ENCODE measurements at regions not wholly inside any gene's neighbourhood (a gene's known extent, or its start where the extent isn't known, plus 50 kb on each side); places are given as distances from the start of the nearest gene placed in this dataset.

- no peaks in the 10 kb centered on the region for H3F3A ChIP-seq (ENCODE audit: low read depth)
- H3K27ac Mint-ChIP-seq: no peak overlapping the region
- peaks cover 2% of the 10 kb centered on the region for H3K27me3 Mint-ChIP-seq (ENCODE audit: insufficient read depth, low read depth)
- H3K27me3 ChIP-seq: no peaks in the 10 kb centered on the region
- no peaks in the 10 kb centered on the region for H3K9me3 ChIP-seq (ENCODE audit: low read depth)
- no peak overlapping the region for H3K4me3 Mint-ChIP-seq
- H3K27ac ChIP-seq: no peak overlapping the region
- H3K36me3 ChIP-seq: no peaks in the 10 kb centered on the region
- no peak for TF ChIP-seq EZH2 (IDR thresholded peaks at IDR 0.05)
- TF ChIP-seq, protein P1, sequence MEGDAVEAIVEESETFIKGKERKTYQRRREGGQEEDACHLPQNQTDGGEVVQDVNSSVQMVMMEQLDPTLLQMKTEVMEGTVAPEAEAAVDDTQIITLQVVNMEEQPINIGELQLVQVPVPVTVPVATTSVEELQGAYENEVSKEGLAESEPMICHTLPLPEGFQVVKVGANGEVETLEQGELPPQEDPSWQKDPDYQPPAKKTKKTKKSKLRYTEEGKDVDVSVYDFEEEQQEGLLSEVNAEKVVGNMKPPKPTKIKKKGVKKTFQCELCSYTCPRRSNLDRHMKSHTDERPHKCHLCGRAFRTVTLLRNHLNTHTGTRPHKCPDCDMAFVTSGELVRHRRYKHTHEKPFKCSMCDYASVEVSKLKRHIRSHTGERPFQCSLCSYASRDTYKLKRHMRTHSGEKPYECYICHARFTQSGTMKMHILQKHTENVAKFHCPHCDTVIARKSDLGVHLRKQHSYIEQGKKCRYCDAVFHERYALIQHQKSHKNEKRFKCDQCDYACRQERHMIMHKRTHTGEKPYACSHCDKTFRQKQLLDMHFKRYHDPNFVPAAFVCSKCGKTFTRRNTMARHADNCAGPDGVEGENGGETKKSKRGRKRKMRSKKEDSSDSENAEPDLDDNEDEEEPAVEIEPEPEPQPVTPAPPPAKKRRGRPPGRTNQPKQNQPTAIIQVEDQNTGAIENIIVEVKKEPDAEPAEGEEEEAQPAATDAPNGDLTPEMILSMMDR (IDR thresholded peaks at IDR 0.05): no peak
- TF ChIP-seq EZH2phosphoT487 (IDR thresholded peaks at IDR 0.05): no peak
- DNase-seq (ENCODE audit: low spot score): no peak
- H3K4me1 Mint-ChIP-seq: no peaks in the 10 kb centered on the region
- no peaks in the 10 kb centered on the region for H4K20me1 ChIP-seq (ENCODE audit: low read depth)
- no peaks in the 10 kb centered on the region for H3K9me3 Mint-ChIP-seq
- H3K4me1 ChIP-seq: no peaks in the 10 kb centered on the region
- H2AFZ ChIP-seq (replicated peaks): no peak overlapping the region
- H3K4me3 ChIP-seq: no peak overlapping the region
- no peaks in the 10 kb centered on the region for H3K36me3 Mint-ChIP-seq
- no peaks in the 10 kb centered on the region for H3K79me2 ChIP-seq (ENCODE audit: low read depth)
- H3K4me2 ChIP-seq: no peak overlapping the region
- H3K9ac ChIP-seq: no peak overlapping the region
Measured at GRCh38 chr2:224162122-224162521, 123.0 kb upstream of the SERPINE2 start.

DNA sequence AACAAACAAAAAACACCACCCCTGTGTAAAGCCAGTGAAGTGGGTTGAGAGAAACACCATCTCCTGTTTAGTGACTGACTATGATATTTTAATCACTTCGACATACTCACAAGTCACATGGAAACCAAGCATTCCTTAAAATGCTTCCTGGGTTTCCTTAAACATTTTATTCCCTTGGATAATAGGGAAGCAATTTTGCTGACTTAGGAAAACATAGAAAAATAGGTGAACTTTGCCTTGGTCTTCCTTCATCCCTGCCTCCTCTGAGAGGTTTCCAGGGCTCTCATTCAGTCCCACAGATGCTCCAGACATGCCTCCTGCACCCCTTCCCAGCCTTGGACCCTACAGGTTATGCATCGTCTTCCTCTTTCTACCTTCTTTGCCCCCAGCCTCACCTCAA, 122.6 kb upstream of the SERPINE2 start:
- H3K27me3 ChIP-seq: no peaks in the 10 kb centered on the region
- no peaks in the 10 kb centered on the region for H3K4me1 ChIP-seq
- no peak overlapping the region for H3K9ac ChIP-seq
- Mint-ChIP-seq H3K4me1 (no peaks in the 10 kb centered on the region), H3K27me3 (ENCODE audit: insufficient read depth, low read depth) (peaks cover 2% of the 10 kb centered on the region), H3K4me3 (no peak overlapping the region), H3K36me3 (no peaks in the 10 kb centered on the region), H3K27ac (no peak overlapping the region), H3K9me3 (no peaks in the 10 kb centered on the region)
- no peaks in the 10 kb centered on the region for H4K20me1 ChIP-seq (ENCODE audit: low read depth)
- H3K36me3 ChIP-seq: no peaks in the 10 kb centered on the region
- H3K9me3 ChIP-seq (ENCODE audit: low read depth): no peaks in the 10 kb centered on the region
- H3K4me3 ChIP-seq: no peak overlapping the region
- DNase-seq (ENCODE audit: low spot score): no peak
- H2AFZ ChIP-seq (replicated peaks): no peak overlapping the region
- no peaks in the 10 kb centered on the region for H3K79me2 ChIP-seq (ENCODE audit: low read depth)
- TF ChIP-seq EZH2 (IDR thresholded peaks at IDR 0.05): no peak
- TF ChIP-seq, protein P1 (IDR thresholded peaks at IDR 0.05): no peak
- TF ChIP-seq EZH2phosphoT487 (IDR thresholded peaks at IDR 0.05): no peak
- H3F3A ChIP-seq (ENCODE audit: low read depth): no peaks in the 10 kb centered on the region
- H3K4me2 ChIP-seq: no peak overlapping the region
- no peak overlapping the region for H3K27ac ChIP-seq

- DNase-seq (ENCODE audit: low spot score): no peak
- Histone ChIP-seq H3F3A (ENCODE audit: low read depth) (no peaks in the 10 kb centered on the region), H3K4me2 (no peak overlapping the region)
Measured at GRCh38 chr2:224160917-224161316, 121.8 kb upstream of the SERPINE2 start.

More at GRCh38 chr2:224160917-224161316, 121.8 kb upstream of the SERPINE2 start:
- Histone ChIP-seq H3K36me3 (no peaks in the 10 kb centered on the region), H3K9ac (no peak overlapping the region), H3K27me3 (no peaks in the 10 kb centered on the region), H2AFZ (replicated peaks) (no peak overlapping the region), H4K20me1 (ENCODE audit: low read depth) (no peaks in the 10 kb centered on the region), H3K4me1 (no peaks in the 10 kb centered on the region), H3K27ac (no peak overlapping the region), H3K9me3 (ENCODE audit: low read depth) (no peaks in the 10 kb centered on the region), H3K4me3 (no peak overlapping the region), H3K79me2 (ENCODE audit: low read depth) (no peaks in the 10 kb centered on the region)
- Mint-ChIP-seq H3K4me3 (no peak overlapping the region), H3K27ac (no peak overlapping the region), H3K9me3 (no peaks in the 10 kb centered on the region), H3K36me3 (no peaks in the 10 kb centered on the region), H3K27me3 (ENCODE audit: insufficient read depth, low read depth) (no peaks in the 10 kb centered on the region), H3K4me1 (no peaks in the 10 kb centered on the region)
- TF ChIP-seq, protein P1 (IDR thresholded peaks at IDR 0.05): no peak
- TF ChIP-seq EZH2 (IDR thresholded peaks at IDR 0.05) (no peak), EZH2phosphoT487 (IDR thresholded peaks at IDR 0.05) (no peak)
